ENCODE measurements at regions not wholly inside any gene's neighbourhood (a gene's known extent, or its start where the extent isn't known, plus 50 kb on each side); places are given as distances from the start of the nearest gene placed in this dataset.

GRCh38 chr16:73506568-73507056, 458.7 kb upstream of the ZFHX3 start:
- Histone ChIP-seq H4K20me1 (ENCODE audit: control insufficient read depth, insufficient read depth) (no peaks in the 10 kb centered on the region), H3K27me3 (replicated peaks in 1 of 2; ENCODE audit: control insufficient read depth in 2 of 2, insufficient read depth in 2 of 2, low read length in 1 of 2) (no peaks in the 10 kb centered on the region), H3K4me3 (no peak overlapping the region), H3K4me1 (ENCODE audit: control insufficient read depth, insufficient read depth, low read length) (no peaks in the 10 kb centered on the region), H3K79me2 (ENCODE audit: control insufficient read depth, insufficient read depth, low read length) (no peaks in the 10 kb centered on the region), H3K9me3 (replicated peaks; ENCODE audit: control insufficient read depth, insufficient read depth, low read length) (no peaks in the 10 kb centered on the region), H3K27ac (ENCODE audit: control insufficient read depth, insufficient read depth) (no peak overlapping the region), H3K36me3 (ENCODE audit: control insufficient read depth in 2 of 2, insufficient read depth in 2 of 2, low read length in 1 of 2) (no peaks in the 10 kb centered on the region), H2AFZ (ENCODE audit: control insufficient read depth, low read depth, low read length) (no peak overlapping the region), H3K4me2 (ENCODE audit: control insufficient read depth, insufficient read depth) (no peak overlapping the region), H3K9ac (ENCODE audit: control insufficient read depth, insufficient read depth, low read length) (no peak overlapping the region)
- FAIRE-seq (no peak), ATAC-seq (no peak), DNase-seq (ENCODE audit: low read depth, low spot score) (no peak)
- TF ChIP-seq KLF5 (IDR thresholded peaks at IDR 0.05; ENCODE audit: partially characterized antibody) (no peak), REST (IDR thresholded peaks at IDR 0.05; ENCODE audit: low read depth, low read length) (no peak), NRF1 (conservative IDR thresholded peaks at IDR 0.05; ENCODE audit: low read depth, low read length) (no peak), SKIL (IDR thresholded peaks at IDR 0.05; ENCODE audit: low read depth, poor library complexity, severe bottlenecking) (no peak), RAD21 (IDR thresholded peaks at IDR 0.05; ENCODE audit: insufficient read depth, low read depth, low read length) (no peak), CREB1 (IDR thresholded peaks at IDR 0.05; ENCODE audit: low read depth) (no peak)
- ChIA-PET POLR2A (interaction anchor here (0.5 kb wide), 1 partner anchor 599 kb away, joined by 3 read pairs; no protein-coding TSS in a partner anchor), RAD21 (ENCODE audit: unreplicated experiment) (no interaction called here), SMC1A (ENCODE audit: uncharacterized antibody, unreplicated experiment) (no interaction called here), CTCF (no interaction called here)
- intact Hi-C loops (cut with micrococcal nuclease; ENCODE audit: unreplicated experiment) (no loop called here), in situ Hi-C loops (cut with MboI) (no loop called here)
- no TSS peak for BruUV-seq (replicated peaks)
- WGBS (ENCODE audit: insufficient coverage, insufficient replicate concordance, low lambda C conversion rate, missing lambda C conversion rate), result 56% methylated on average over 13 of the region's 13 CpGs
